Inferior parietal cortex (tissue), 1 donor: ENCODE measurements at regions not wholly inside any gene's neighbourhood (a gene's known extent, or its start where the extent isn't known, plus 50 kb on each side); places are given as distances from the start of the nearest gene placed in this dataset.
"Not testable (repeated sequence)": the region's sequence is repeated elsewhere in the genome, so short reads cannot be mapped to it uniquely, and the experiment has no call there.

ENCODE experiments used
- DNase-seq: peaks from one replicate; pipeline ENCODE4 v3.0.0-alpha.2; 2016; ENCODE audit errors: extremely low spot score

GRCh38 chr21:41611966-41612606, 104.1 kb upstream of the TMPRSS2 start:
- no peak for DNase-seq

DNA sequence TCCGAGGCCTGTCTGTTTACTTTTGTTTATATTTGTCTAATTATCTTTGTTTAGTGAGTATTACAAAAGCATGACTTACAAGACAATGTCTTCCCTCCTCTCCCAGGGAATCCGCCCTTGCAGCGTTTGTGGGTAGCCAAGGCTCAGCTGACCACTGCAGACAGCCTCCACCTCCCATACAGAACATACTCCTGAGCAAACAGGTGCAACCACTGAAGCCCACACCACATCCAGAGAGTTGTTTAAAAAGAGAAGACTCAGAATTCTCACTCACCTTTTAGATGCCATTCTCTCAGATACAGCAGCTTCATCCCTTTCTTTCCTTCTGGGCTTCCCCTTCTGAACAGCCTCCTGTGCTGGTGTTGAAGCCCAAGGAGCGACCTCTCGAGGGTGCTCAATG, 103.5 kb upstream of the TMPRSS2 start:
- no peak for DNase-seq

GRCh38 chr21:41610840-41611115, 102.8 kb upstream of the TMPRSS2 start:
- not testable (repeated sequence) for DNase-seq

GRCh38 chr21:41610042-41610839, 102.3 kb upstream of the TMPRSS2 start:
- peak; percentile 60 for DNase-seq

- no peak for DNase-seq
These were observed 98.7 kb upstream of the TMPRSS2 start for GRCh38 chr21:41606706-41607105.

- DNase-seq, result no peak
These were observed 98.0 kb upstream of the TMPRSS2 start for GRCh38 chr21:41605934-41606285.

DNA sequence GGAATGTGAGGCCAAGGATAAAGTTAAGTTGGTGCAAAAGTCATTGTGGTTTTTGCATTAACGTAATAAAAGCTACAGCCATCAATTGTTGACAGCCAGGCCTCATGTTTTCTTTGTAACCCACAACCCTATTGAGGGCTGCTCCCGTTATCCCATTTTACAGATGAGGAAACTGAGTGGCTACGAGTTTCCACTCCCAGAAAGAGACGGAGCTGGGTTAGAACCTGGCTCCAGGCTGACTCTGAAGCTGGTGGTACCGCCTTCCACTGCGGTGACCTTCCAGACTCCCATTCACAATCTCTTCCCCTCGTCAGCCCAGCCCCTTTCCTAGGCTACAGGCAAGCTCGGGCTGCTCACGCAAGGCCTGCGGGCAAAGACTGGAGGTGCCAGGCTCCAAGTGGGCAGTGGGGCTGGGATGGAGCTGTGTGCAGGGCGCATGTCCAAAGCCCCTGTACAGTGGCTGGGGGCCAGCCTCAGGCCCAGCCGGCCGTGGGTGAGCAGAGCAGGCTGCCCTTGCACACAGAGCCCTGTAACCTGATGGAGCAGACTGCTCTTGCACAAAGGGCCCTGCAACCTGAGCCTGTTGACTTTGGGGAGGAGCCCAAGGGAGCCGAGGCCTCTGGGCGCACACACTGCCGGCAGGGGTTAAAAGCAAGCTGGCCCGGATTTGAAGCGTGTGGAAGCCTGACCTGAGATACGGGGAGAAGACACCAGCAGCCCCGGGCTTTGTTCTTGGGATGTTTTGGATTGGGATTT, 97.4 kb upstream of the TMPRSS2 start:
- no peak for DNase-seq

GRCh38 chr21:41604583-41605041, 96.7 kb upstream of the TMPRSS2 start:
- DNase-seq, result no peak

DNA sequence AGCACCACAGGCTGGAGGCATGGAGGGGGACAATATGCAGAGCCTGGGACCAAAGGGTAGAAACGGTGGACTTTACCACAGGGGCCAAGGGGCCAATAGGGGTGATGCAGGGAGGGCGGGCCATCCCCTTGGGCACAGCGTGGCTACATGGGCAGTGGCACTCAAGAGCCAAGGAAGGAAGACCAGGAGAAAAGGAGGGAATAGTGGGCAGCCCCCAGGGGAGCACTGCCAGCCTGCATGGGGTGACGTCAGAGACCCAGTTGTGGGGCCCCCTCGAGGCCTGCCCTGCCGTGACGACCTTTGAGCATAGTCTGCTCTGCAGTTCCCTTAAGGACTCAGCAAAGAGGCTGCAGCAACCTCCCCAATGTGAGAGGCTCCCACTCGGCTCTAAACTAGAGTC, 95.5 kb upstream of the TMPRSS2 start:
- DNase-seq, result no peak

DNA sequence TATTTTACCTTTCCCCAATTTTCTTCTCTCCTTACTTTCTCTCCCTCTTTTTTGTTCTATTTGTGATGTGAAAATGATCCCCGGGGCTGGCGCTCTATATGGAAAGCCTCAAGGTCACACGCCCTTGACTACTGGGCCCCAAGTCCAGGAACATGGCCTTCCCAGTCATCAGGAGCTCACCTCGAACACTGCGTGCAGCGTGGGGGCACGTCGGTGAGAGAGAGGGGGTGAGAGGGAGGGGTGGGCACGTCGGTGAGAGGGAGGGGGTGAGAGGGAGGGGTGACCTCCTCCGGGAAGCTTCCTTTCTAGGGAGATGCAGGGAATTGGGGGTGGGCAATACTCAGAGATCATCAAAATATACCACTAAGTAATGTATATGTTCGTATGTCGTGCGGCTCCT, 94.6 kb upstream of the TMPRSS2 start:
- DNase-seq, result no peak

GRCh38 chr21:41601573-41602368, 93.8 kb upstream of the TMPRSS2 start:
- DNase-seq, result no peak

DNA sequence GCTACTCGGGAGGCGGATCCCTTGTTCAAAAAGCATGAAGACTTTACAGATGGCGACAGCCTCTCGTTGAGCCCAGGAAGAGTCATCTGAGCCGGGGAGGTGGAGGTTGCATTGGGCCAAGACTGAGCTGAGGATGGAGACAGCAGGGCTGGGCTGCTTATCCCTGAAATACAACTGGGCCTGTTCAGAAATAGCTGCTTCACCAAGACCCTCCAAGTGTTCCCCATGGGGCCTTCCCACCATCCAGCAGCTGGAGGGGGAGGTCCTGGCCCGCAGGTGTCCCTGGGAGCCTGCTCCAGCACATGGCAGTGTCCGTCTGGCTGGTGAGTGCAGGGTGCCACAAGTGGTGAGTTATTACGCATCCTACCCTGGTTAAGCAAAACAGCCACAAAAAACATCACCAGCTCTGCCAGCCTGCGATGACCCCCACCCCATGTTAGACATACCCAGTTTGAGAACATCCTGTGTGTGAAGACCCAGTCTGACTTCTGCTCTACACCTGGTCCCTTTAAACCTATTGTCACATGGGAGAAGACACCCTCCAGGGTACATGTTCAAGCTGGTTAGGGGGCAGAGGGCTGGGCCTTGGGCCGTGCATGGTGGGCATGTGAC, 93.1 kb upstream of the TMPRSS2 start:
- DNase-seq, result no peak

- DNase-seq, result no peak
These were observed 92.6 kb upstream of the TMPRSS2 start for GRCh38 chr21:41600556-41600955.

- no peak for DNase-seq
These were observed 92.2 kb upstream of the TMPRSS2 start for GRCh38 chr21:41600116-41600515.

- DNase-seq, result no peak
These were observed 90.8 kb upstream of the TMPRSS2 start for GRCh38 chr21:41598561-41599431.

GRCh38 chr21:41597811-41598231, 89.9 kb upstream of the TMPRSS2 start:
- DNase-seq, result no peak

DNA sequence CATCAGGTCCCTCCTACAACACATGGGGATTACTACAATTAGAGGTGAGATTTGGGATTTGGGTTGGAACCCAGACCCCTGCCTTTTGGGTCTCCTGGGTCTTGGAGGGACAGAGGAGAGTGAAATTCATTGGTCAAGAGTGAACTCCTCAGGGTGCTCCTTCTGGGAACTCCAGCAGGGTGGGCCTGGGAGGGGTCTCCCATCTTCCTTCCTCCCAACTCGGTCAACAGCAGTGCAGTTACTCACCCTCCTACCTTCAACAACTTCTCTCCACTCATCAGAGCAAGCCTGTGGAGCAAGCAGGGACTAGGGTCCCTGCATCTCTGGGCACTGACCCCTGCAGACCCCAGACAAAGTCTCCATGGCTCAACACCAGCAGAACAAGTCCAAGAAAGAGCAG, 89.3 kb upstream of the TMPRSS2 start:
- no peak for DNase-seq

GRCh38 chr21:41596241-41596925, 88.4 kb upstream of the TMPRSS2 start:
- DNase-seq, result no peak

- no peak for DNase-seq
These were observed 86.3 kb upstream of the TMPRSS2 start for GRCh38 chr21:41594268-41594667.

DNA sequence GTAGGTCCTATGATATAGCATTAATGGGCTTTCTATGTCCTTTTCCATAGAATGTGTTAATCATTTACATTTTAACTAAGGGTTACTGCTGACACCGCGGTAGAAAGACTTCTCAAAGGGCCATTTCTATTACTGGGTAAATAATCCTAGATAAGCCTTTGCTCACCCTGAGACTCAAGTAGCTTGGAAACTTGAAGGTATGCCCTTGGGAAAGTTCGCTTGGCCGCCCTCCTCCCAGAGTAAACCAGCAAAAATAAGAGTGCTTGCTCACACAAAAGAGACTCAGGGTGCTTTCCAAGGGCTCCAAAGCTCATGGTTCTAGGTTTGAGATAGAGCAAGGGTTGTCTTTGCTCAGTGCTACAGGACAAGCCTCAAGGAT, 85.8 kb upstream of the TMPRSS2 start:
- no peak for DNase-seq
